ENCODE measurements at regions not wholly inside any gene's neighbourhood (a gene's known extent, or its start where the extent isn't known, plus 50 kb on each side); places are given as distances from the start of the nearest gene placed in this dataset.
A peak's percentile ranks its signal among the peaks of the same experiment; 100 is the strongest.

DNA sequence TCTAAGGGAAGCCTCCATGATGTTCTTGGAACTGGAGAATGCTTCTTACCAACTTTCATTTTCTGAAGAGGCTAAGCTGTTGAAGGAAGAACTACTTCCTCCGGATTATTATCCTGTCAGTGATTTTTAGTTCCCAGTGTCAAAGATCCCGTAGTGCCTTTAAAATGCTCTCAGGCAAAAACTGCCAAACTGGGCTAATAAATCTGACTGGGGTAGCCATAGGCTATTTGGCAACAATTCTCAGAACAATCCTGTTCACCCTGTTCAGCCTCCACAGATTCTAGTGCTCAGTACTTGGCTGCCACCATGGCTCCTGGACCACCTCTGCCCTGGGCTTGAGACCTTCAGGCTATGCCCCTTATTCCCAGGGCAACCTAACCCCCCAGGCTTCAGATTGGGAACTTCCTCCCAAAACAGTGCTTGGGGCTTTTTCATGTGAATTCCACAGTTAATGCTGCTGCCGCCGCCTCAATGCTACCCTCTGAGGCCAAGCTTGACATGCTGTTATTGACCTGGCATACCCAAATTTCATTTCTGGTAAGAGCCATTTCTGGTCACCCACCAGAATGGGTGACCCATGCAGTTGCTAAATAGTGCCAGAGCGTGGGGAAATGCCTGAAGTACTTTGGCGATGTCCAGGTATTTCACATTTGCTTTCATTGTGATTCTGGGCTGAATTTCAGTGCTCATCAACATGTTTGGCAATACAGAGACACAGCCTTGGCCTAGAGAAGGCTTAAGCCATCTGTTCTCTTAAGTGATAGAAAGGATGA, 110.0 kb upstream of the ARHGAP5 start:
- no peak for DNase-seq

DNA sequence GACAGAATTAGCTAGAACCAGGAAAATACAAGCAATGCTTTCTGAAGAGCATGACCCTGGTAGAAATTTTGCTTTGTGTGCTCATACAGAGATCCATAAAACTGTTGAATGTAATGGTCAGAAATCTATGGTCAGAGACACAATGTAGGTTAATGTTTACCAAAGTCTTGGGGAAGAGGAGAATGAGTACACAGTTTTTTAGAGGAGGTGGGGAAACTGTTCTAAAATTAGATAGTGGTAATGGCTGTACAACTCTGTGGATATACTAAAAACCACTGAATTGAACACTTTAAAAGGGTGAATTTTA, 109.5 kb upstream of the ARHGAP5 start:
- no peak for DNase-seq

DNA sequence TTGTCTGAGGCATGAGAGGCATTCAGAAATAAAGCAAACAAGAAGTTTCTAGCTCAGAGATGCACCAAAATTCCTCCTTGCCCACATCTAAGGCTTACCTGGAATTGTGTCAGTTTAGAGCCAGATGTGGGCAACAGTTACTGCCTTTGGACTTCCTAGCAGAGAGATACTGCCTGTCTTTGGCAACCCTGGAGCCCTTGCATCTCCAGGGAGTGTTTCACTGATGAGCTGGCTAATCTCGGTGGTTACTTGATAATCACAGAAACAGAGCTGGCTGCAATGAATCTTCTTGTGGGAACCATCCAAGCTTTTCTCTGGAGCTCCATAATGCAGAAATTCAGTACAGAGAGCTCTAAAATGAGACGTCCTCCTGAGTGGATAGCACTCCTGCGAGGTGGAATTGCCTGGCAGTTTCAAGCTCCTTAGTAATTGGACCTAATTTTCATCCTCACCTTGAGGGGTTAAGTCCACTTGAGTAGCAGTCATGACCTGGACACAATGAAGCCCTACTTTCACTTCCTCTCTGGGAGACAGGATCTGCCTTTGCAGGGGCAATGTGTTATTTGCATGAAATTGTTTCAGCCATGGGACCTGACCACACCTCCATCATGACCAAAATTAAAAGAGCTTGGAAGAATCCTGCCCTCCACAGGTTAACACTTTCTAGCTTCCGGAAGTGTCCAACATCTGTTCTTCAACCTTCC, 108.8 kb upstream of the ARHGAP5 start:
- DNase-seq = no peak

DNA sequence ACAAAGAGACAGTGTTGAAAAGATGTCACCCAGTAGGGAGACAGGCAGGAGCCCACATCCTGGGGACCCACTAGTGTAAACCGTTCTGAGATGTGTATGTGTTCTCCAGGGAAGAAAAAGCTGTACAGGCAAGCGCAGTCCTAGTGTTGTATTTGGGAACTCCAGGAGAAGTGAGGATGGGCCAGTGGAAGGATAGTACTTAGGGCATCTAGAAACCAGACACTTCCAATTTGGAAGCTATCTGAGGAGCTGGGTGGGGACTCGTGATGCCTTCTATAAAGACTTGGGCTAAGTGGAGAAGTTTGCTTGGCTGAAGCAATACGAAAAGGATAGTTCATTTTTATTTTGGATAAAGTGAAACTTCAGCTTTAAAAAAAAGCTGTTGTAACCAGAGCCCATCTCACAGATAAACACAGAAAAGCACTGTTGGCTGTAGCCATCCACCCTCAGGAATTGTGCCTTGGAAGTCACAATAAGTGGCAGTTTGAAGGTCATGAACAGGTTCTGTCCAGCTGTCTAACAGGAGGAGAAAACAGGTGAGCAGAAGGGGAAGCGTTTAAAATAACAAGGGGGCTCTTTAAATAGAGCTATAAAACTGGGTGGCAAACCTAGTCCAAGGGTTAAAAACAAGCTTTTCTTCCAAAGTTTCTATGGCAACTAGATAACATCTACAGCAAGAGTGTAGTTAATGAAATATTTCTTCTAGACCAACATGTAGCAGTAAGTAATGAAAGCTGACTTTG, 108.0 kb upstream of the ARHGAP5 start:
- no peak for DNase-seq

DNA sequence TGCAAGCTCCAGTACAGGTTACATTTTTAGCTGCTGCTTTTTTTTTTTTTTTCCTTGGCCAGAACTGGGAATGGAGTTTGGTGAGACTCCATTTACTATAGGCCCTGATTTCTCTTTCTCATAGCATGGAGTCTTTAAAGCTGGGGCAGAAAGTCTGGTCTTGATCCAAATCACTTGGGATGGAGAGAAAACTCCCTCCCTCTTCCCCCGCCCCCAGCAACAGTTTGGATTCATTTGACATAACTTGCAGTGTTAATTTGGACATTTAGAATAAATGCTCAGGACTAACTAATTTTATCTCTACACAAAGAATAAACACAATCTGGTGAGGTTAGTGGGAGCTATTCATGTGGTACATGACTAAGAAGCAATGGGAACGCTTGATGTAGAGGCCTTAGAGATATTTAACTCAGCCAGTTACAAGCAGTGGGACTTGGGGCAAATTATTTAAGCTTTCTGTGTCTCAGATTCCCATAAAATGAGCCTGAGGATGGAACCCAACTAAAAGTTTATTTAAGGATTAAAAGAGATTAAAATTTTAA, 107.3 kb upstream of the ARHGAP5 start:
- DNase-seq = no peak

DNA sequence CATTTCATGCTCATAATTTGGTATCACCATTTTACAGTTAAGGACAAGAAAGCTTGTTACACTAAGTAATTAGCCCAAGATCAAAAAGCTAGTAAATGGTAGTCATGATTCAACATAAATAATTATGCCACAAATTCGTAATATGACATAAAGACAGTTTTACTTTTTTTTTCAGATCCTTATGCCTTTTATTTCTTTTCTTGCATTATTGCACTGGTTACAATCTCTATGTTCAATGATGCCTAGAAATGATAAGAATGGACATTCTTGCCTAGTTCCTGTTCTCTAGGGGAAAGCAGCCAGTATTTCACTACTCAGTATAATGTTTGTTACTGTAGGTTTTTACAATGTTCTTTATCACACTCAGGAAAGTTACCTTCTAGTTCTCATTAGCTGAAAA, 106.4 kb upstream of the ARHGAP5 start:
- no peak for DNase-seq

DNA sequence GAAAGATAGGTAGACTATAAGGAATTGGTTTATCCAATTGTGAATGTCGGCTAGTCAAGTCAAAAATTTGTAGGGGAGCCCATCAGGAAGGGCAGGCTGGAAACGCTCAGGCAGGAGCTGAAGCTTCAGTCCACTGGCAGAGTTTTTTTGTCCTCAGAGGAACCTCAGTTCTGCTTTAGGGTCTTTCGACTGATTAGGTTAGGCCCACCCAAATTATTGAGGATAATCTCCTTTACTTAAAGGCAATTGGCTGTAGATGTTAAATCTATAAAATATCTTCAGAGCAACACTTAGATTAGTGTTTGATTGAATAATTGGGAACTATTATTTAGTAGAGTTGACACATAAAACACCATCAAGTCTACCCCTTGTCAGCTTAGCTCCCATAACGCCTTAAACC, 105.5 kb upstream of the ARHGAP5 start:
- DNase-seq = no peak

DNA sequence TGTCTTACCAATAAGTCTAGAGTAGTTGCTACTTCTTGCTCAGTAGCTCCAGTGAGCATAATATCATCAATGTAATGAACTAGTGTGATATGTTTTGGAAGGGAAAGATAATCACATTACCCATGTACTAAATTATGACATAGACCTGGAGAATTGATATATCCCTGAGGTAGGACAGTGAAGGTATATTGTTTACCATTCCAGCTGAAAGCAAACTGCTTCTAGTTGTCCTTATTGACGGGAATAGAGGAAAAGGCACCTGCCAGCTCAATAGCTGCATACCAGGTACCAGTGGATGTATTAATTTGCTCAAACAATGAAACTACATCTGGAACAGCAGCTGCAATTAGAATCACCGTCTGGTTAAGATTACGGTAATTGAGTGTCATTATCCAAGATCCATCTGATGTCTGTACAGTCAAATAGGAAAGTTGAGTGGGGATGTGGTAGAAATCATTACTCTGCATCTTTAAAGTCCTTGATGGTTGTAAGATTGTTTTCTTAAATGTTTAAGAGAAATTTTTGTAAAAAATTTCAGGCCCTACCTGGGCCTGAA, 100.0 kb upstream of the ARHGAP5 start:
- DNase-seq = no peak

DNA sequence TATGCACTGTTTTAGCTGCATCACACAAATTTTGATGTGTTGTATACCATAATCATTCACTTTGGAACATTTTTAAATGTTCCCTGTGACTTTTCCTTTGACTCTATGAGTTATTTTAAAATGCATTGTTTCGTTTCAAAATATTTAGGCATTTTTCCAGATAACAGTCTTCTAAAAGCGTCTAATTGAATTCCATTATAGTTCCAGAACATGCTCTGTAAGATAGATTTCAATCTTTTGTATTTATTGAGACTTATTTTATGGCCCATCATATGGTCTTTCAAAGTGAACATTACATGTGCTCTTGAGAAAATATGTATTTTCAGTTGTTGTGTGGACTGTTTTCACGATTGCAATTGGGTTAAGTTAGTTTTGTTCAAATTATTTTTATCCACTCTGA, 98.7 kb upstream of the ARHGAP5 start:
- no peak for DNase-seq

DNA sequence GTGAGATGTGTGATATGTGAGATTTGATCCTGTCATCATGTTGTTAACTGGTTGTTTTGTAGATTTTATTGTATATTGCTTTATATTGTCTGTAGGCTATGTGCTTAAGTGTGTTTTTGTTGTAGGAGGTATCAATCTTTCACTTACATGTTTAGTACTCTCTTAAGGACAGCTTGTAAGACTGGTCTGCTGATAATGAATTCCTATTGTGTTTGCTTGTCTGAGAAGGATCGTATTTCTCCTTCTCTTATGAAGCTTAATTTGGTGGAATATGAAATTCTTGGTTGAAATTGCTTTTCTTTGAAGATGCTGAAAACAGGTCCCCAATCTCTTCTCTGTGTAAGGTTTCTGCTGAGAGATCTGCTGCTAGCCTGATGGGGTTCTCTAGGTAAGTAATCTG, 94.5 kb upstream of the ARHGAP5 start:
- no peak for DNase-seq

DNA sequence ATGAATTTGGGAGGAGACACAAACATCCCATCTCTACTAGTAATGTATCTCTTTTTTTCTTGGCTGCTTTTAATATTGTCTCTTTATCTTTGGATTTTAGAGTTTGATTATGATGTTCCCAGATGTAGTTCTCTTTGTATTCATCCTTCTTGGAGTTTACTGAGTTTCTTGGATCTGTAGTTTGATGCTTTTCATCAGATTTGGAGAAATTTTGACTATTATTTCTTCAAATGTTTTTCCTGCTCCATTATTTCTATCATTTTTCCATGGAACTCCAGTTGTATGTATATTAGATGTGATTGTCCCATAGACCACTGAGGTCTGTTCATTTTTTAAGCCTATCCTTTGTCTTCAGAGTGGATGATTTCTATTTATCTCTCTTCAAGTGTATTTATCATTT, 90.7 kb upstream of the ARHGAP5 start:
- DNase-seq = no peak

DNA sequence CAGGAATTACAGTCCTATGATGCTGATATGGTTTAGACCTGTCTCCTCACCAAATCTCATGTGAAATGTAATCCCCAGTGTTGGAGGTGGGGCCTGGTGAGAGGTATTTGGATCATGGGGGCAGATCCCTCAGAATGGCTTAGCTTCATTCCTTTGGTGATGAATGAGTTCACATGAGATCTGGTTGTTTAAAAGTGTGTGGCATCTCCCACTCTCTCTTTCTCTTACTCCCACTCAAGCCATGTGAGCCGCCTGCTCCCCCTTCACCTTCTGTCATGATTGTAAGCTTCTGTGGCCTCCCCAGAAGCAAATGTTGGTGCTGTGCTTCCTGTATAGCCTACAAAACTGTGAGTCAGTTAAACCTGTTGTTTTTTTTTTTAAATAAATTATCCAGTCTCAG, 89.4 kb upstream of the ARHGAP5 start:
- DNase-seq = no peak

DNA sequence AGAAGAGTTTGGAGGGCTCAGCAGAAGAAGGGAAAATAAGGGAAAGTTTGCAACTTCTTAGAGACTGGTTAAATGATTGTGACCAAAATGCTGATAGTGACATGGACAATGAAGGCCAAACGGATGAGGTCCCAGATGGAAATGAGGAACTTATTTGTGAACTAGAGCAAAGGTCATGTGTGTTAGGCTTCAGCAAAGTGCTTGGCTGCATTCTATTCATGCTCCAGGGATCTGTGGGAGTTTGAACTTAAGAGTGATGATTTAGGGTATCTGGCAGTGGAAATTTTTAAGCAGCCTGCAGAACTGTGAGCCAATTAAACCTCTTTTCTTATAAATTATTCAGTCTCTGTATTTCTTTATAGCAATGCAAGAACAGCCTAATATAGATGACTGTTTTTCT, 88.9 kb upstream of the ARHGAP5 start:
- DNase-seq = no peak

DNA sequence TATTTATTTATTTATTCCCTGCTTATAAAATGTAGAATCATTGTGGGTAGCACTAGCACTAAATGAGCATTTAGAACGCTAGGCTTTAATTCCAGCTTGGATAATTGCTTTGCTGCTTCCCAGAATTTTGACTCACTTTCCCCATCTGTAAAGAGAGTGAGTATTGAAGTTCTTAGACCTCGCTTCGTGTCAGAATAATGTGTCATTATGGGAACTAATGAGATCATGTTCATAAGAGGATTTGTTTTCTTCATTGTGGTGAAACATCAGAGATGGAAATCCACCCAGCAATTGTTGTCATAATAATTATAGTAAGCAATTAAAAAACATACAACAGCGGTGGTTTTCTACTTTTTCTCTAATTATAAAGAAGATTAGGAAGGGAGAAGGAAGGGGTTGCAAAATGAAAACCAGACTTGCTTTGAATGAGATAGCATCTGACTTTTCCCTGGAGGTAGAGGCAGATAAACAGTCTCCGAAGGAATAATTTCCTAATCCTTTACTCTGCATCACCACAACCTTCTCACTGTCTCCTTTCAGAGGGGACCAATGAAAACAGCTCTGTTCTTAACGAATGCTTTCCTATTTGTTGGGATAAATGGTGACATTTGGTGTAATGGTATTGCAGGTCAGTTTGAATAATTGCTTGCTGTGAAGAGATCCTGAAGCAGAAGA, 86.8 kb upstream of the ARHGAP5 start:
- DNase-seq = no peak

DNA sequence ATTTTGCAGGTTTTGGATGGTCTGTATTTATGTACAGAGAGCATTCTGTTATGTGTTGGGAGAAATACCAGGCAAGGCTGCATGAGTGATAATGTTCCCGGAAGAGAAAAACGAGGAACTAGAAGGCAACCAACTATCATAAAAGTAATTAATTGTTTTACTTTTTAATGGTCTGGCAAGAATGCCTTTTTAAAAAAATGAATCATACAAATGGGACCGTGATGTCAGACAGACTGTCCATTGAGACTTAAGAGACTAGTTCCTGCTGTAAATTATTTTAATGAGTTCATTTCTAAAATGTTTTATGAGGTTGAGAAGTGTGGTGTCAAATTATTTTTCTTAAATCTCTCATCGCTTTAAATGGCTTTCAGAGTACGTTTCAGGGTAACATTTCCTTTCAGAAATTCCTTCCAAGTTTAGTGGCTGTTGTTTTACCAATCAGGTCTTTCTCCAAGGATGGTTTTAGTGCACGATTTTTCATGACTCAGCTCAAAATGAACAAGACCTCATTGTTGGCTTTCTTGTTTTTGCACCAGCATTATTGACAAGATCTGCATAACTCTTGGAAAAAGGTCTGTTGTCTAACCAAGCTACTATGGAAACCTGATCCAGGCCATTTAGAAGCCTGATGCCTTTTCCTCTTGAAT, 86.1 kb upstream of the ARHGAP5 start:
- DNase-seq = no peak

DNA sequence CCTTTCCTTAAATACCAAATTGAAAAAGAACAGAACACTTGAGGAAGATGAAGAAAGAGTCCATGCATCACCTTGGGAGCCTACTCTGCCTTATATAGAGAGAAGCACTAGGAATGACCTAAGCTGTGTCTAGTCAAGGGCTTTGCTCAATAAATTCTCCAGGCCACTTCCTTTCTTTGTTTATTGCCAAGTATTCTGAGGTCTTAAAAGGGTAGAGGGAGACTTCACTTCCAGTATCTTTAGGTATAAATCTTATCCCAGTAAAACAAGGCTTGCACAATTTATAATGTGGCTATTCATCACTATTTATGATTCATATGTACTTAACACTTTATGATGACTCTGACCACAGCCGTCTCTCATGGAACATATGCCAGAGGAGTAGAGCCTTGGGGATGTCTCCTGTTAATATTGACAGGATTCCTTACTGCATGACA, 85.1 kb upstream of the ARHGAP5 start:
- no peak for DNase-seq

DNA sequence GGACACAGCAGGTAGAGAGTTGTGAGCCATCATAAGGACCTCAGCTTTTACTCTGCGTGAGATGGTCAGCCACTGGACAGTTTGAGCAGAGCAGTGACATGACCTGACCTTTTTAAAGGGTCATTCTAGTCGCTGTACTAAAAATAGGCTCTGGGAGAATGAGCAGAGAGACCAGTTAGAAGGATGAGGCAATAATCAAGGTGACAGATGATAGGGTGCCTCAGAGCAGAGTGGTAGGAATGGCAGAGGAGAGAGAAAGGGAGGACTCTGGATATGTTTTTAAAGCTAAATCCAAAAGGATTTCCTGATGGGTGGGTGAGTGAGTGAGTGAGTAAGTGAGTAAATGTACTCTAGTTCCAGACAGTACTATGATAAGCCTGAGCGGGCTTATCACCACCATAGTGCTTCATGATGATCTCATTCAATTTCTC, 83.6 kb upstream of the ARHGAP5 start:
- no peak for DNase-seq

DNA sequence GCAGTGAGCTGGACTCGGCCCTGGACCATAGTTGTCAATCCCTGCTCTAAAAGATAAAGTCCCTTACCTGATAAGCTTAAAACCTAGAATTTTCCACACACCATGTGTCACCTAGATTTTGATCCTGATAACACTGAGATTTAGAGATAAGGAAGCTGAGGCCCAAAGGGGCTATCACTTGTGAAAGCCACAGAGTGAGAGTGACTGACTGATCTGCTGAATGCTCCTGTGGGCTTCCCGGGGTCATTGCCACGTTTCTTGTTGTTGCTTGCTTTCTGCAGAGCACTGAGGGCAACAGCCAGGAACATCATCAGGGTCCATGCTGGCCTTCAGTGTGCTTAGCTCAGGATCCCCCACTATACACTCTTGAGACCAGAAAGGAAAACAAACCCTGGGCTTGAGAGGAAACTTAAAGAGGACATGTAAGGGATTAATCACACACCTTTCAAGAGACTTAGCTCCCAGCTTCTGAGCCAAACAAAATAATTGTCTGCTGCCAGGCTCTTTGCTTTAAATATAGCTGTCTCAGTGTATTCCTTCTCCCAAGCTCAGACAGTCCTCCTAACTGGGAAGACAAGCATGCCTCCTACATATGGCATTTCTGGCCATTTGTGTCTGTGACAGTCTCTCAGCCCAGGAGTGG, 82.6 kb upstream of the ARHGAP5 start:
- peak in 1 of 5 experiments; percentile 17 for DNase-seq

DNA sequence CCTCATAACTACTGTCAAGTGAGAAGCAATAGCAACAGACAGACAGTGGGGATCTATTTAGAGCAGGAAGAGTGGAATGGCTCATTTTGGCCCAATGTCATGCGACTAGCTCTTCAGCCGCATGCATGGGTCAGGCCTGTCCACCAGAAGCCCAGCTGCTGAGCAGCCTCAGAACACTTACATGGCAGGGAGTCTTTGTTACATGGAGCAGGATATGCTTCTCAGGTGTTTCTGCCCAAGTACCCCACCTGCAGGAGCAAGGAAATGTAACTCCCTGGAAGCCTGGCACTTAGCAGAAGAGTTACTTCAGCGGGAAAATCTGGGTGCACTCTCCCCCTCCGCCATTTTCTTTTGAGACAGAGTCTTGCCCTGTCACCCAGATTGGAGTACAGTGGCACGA, 73.5 kb upstream of the ARHGAP5 start:
- DNase-seq = no peak

DNA sequence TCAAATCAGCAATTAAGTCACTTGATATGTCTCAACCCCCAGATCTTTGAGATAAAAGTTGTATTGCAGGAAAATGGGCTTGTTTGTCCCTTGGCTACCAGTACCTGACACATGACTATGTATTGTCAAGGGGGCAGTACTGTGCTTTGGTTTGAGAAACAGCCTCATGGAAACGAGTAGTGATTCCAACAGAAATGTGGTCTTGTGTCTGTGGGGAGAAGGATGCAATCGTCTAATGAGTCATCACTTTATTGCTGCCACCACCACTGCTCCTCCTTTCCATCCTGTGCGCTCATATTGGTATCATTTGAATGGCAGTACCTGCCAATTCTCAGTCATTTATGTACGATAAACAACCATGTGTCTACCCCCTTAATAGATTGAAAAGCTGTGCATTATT, 72.8 kb upstream of the ARHGAP5 start:
- peak in 1 of 5 experiments; percentile 3 for DNase-seq

DNA sequence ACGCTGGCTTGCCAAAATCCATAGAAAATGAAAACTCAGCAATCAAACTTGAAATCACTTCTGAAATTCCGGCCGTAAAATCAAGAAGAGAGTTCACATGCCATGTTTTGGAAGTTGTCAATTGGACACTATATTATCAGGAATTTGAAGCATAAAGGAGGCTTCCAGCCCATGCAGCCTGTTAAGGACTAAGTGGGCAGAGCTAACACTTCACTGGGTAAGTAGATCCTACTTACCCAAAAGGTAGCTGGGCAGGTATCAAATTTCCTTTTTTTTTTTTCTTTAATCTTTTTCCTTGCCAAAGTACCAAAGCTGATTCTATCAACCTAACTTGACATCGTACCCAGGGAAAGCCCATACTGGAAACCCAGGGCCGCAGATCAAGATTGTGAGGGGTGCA, 71.5 kb upstream of the ARHGAP5 start:
- no peak for DNase-seq

Measured in T-helper 2 cell (primary cell).